OCI-LY1 (cell line): ENCODE measurements at regions not wholly inside any gene's neighbourhood (a gene's known extent, or its start where the extent isn't known, plus 50 kb on each side); places are given as distances from the start of the nearest gene placed in this dataset.
"Not testable (repeated sequence)": the region's sequence is repeated elsewhere in the genome, so short reads cannot be mapped to it uniquely, and the experiment has no call there.

ENCODE experiments used
- H2AFZ ChIP-seq: fragments of 200-600 bp; sonication (generic), shearing (Covaris generic); 2 replicates; pipeline ENCODE4 v1.6.0; 2014; ENCODE audit warnings: antibody characterized with exemption, mild to moderate bottlenecking, low read length
- H3F3A ChIP-seq: fragments of 200-600 bp; sonication (generic), shearing (Covaris generic); 2 replicates; pipeline ENCODE4 v1.6.0; 2014; ENCODE audit warnings: mild to moderate bottlenecking, antibody characterized with exemption, low read length, moderate library complexity; ENCODE audit not compliant: insufficient read depth
- H3K27ac ChIP-seq: fragments of 200-600 bp; sonication (generic); 2 replicates; pipeline ENCODE4 v1.5.1; 2014; ENCODE audit warnings: low read length, mixed run types, mild to moderate bottlenecking, low read depth; ENCODE audit not compliant: poor library complexity, severe bottlenecking
- H3K27me3 ChIP-seq: fragments of 200-600 bp; sonication (generic); 2 replicates; pipeline ENCODE4 v1.6.0; 2014; ENCODE audit warnings: antibody characterized with exemption, mild to moderate bottlenecking, low read length, moderate library complexity; ENCODE audit not compliant: insufficient read depth
- H3K36me3 ChIP-seq: fragments of 200-600 bp; sonication (generic); 2 replicates; pipeline ENCODE4 v1.6.1; 2014; ENCODE audit warnings: mild to moderate bottlenecking, antibody characterized with exemption, low read length, moderate library complexity, mixed read lengths; ENCODE audit not compliant: insufficient read depth
- H3K4me1 ChIP-seq: fragments of 200-600 bp; sonication (generic); 2 replicates; pipeline ENCODE4 v1.5.1; 2014; ENCODE audit warnings: mild to moderate bottlenecking, low read length, moderate library complexity; ENCODE audit not compliant: insufficient read depth, severe bottlenecking
- H3K4me2 ChIP-seq: fragments of 200-600 bp; sonication (generic), shearing (Covaris generic); 2 replicates; pipeline ENCODE4 v1.6.1; 2014; ENCODE audit warnings: low read length
- H3K4me3 ChIP-seq: fragments of 200-600 bp; sonication (generic); 2 replicates; pipeline ENCODE4 v1.5.1; 2014; ENCODE audit warnings: low read length, low read depth, mild to moderate bottlenecking, mixed read lengths; ENCODE audit not compliant: poor library complexity, severe bottlenecking
- H3K79me2 ChIP-seq: fragments of 200-600 bp; shearing (Covaris generic); 2 replicates; pipeline ENCODE4 v1.6.1; 2016; ENCODE audit warnings: mixed run types, low read length, mixed read lengths; ENCODE audit not compliant: insufficient read depth
- H3K9ac ChIP-seq: fragments of 200-600 bp; sonication (generic), shearing (Covaris generic); 2 replicates; pipeline ENCODE4 v1.6.1; 2014; ENCODE audit warnings: mild to moderate bottlenecking, low read length, mixed read lengths
- H3K9me2 ChIP-seq: fragments of 200-600 bp; sonication (generic), shearing (Covaris generic); 2 replicates; pipeline ENCODE4 v1.6.1; 2014; ENCODE audit warnings: low read depth, mild to moderate bottlenecking, low read length, mixed read lengths
- H3K9me3 ChIP-seq: fragments of 200-600 bp; shearing (Covaris generic); 2 replicates; pipeline ENCODE4 v1.6.1; 2014; ENCODE audit warnings: low read length, mixed read lengths
- H4K20me1 ChIP-seq: fragments of 200-600 bp; sonication (generic), shearing (Covaris generic); 2 replicates; pipeline ENCODE4 v1.6.0; 2016; ENCODE audit warnings: mild to moderate bottlenecking, low read length; ENCODE audit not compliant: insufficient read depth
- CTCF ChIP-seq: fragments of 200-600 bp; sonication (generic), shearing (Covaris generic); IDR thresholded peaks from 2 replicates; pipeline ENCODE4 v1.5.1; 2017; ENCODE audit warnings: mild to moderate bottlenecking, antibody characterized with exemption, low read length, moderate library complexity, mixed read lengths
- EZH2 ChIP-seq: fragments of 200-600 bp; sonication (generic), shearing (Covaris generic); IDR thresholded peaks from 2 replicates; pipeline ENCODE4 v1.8.0; 2017; ENCODE audit warnings: borderline replicate concordance, mixed run types, mild to moderate bottlenecking, antibody characterized with exemption, low read length, moderate library complexity, mixed read lengths

DNA sequence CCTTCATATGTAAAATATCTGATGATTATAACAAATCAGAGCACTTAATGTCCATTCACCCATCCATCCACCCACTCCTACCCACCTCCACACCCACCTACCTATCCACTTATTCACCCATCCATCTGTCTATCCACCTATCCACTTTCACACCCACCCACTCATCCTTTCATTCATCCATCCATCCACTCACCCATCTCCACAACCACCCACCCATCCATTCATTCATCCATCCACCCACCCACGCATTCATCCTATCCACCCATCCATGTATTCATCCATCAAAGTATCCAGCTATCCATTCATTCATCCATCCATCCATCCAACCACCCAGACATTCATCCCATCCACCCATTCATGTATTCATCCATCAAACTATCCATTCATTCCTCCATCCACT, 466.1 kb downstream of the AJAP1 start:
- no peak overlapping the region for H3K4me3 ChIP-seq
- no peaks in the 10 kb centered on the region for H4K20me1 ChIP-seq
- no peaks in the 10 kb centered on the region for H3K36me3 ChIP-seq
- no peak overlapping the region for H3K4me2 ChIP-seq
- H3K9me3 ChIP-seq, result no peaks in the 10 kb centered on the region
- no peaks in the 10 kb centered on the region for H3K79me2 ChIP-seq
- TF ChIP-seq EZH2 (no peak), CTCF (no peak)
- no peak overlapping the region for H3K27ac ChIP-seq
- H3F3A ChIP-seq, result no peaks in the 10 kb centered on the region
- no peaks in the 10 kb centered on the region for H3K9me2 ChIP-seq
- H3K27me3 ChIP-seq, result no peaks in the 10 kb centered on the region
- H3K4me1 ChIP-seq, result no peaks in the 10 kb centered on the region
- H3K9ac ChIP-seq, result no peak overlapping the region
- no peak overlapping the region for H2AFZ ChIP-seq

DNA sequence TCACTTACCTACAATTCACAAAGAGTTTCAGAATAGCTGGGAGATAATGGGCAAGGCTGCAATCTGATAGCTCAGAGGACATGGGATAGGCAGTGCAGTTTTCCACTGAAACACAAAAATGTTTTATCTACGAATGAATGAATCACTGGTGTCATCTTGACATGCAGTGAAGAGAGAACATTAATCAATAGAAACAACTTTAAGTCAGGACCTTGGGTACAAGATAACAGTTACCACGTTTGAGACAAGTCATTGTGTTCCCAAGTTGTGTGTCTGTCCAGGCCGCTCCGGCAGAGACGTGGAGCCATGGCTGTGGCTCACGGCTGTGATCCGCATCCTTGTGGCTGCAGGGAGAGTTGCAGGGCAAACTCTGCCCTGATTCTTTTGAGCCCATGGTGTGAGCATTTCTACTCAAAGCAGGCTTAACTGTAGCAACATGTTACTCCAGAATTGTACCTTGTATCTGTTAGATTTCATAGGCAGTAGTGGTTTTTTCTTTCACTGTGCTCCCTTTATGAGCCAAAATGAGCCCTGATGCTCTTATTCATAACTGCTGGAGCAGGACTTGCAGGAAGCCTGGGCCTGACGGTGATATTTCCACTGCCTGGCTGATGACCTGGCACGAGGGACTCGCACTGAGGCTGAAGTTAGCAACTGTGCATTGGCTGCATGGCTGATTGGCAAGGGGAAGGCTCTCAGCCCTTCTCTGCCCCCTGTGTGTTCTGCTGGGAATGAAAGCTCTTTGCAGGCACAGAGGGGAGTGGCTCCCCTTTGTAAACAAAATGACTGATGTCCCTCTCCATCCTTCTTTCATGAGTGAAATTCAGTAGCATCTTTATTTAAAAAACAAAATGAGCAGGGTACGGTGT, 465.2 kb downstream of the AJAP1 start:
- no peaks in the 10 kb centered on the region for H3K9me3 ChIP-seq
- H3K4me2 ChIP-seq, result no peak overlapping the region
- no peaks in the 10 kb centered on the region for H3K9me2 ChIP-seq
- H3K4me1 ChIP-seq, result no peaks in the 10 kb centered on the region
- H2AFZ ChIP-seq, result no peak overlapping the region
- no peaks in the 10 kb centered on the region for H3F3A ChIP-seq
- no peak overlapping the region for H3K9ac ChIP-seq
- no peaks in the 10 kb centered on the region for H3K79me2 ChIP-seq
- no peaks in the 10 kb centered on the region for H4K20me1 ChIP-seq
- no peaks in the 10 kb centered on the region for H3K27me3 ChIP-seq
- no peaks in the 10 kb centered on the region for H3K36me3 ChIP-seq
- no peak overlapping the region for H3K4me3 ChIP-seq
- H3K27ac ChIP-seq, result no peak overlapping the region
- TF ChIP-seq EZH2 (no peak), CTCF (no peak)

GRCh38 chr1:5118771-5119170, 464.4 kb downstream of the AJAP1 start:
- H3K9me2 ChIP-seq, H3K4me3 ChIP-seq, H4K20me1 ChIP-seq, H3F3A ChIP-seq, H3K9me3 ChIP-seq, H3K79me2 ChIP-seq, H3K4me2 ChIP-seq, H3K36me3 ChIP-seq, H3K27ac ChIP-seq, H3K9ac ChIP-seq, H3K27me3 ChIP-seq, H2AFZ ChIP-seq, H3K4me1 ChIP-seq: not testable (repeated sequence)

- not testable (repeated sequence) for H3K9me2 ChIP-seq, H3K27me3 ChIP-seq, H2AFZ ChIP-seq, H3K4me2 ChIP-seq, H3F3A ChIP-seq, H3K36me3 ChIP-seq, H4K20me1 ChIP-seq, H3K4me1 ChIP-seq, H3K27ac ChIP-seq, H3K9me3 ChIP-seq, H3K9ac ChIP-seq, H3K79me2 ChIP-seq, H3K4me3 ChIP-seq
Observed at GRCh38 chr1:5118292-5118691, 463.9 kb downstream of the AJAP1 start.
